Activated T-cell treated with anti-CD3 and anti-CD28 coated beads, Interleukin-2, amount 50 U/mL, for 72 hours (primary cell): ENCODE measurements at regions not wholly inside any gene's neighbourhood (a gene's known extent, or its start where the extent isn't known, plus 50 kb on each side); places are given as distances from the start of the nearest gene placed in this dataset.

ENCODE experiments used
- ATAC-seq, 2 donors: fragments of 150-1000 bp; cut with Tn5 transposase; replicated peaks in 1 of 2; 2 replicates each; pipeline ENCODE4 v1.10.0; 2021; ENCODE audit warnings: moderate library complexity in 2 of 2, mild to moderate bottlenecking in 1 of 2
- DNase-seq, 2 donors: peaks; one replicate each; pipeline ENCODE4 v3.0.0; 2021 to 2022; ENCODE audit warnings: mixed read lengths in 1 of 2
- H3K27ac Mint-ChIP-seq: one replicate; pipeline ENCODE4 v1.8.0; 2022; ENCODE audit warnings: mild to moderate bottlenecking, moderate library complexity, mixed read lengths
- H3K27me3 Mint-ChIP-seq: one replicate; pipeline ENCODE4 v1.8.0; 2022; ENCODE audit warnings: low read depth, mixed read lengths
- H3K36me3 Mint-ChIP-seq, 2 donors: one replicate each; pipeline ENCODE4 v1.8.0; 2022; ENCODE audit warnings: mixed read lengths in 2 of 2, mild to moderate bottlenecking in 1 of 2; ENCODE audit not compliant: insufficient read depth in 2 of 2
- H3K4me1 Mint-ChIP-seq: one replicate; pipeline ENCODE4 v1.8.0; 2022; ENCODE audit warnings: low read depth, mixed read lengths
- H3K4me3 Mint-ChIP-seq, 2 donors: one replicate each; pipeline ENCODE4 v1.8.0; 2022; ENCODE audit warnings: mild to moderate bottlenecking in 2 of 2, mixed read lengths in 2 of 2, moderate library complexity in 2 of 2
- H3K9me3 Mint-ChIP-seq, 2 donors: one replicate each; pipeline ENCODE4 v1.8.0; 2022; ENCODE audit warnings: mixed read lengths in 2 of 2

- Mint-ChIP-seq H3K36me3 (no peaks in the 10 kb centered on the region), H3K4me1 (no peaks in the 10 kb centered on the region), H3K9me3 (no peaks in the 10 kb centered on the region), H3K27ac (no peak overlapping the region), H3K27me3 (peaks cover 14% of the 10 kb centered on the region), H3K4me3 (no peak overlapping the region)
- ATAC-seq (no peak), DNase-seq (no peak)
Measured at GRCh38 chr5:74478328-74478727, 162.2 kb downstream of the ENC1 start.

GRCh38 chr5:74477761-74478160, 162.8 kb downstream of the ENC1 start:
- peaks cover 14% of the 10 kb centered on the region for H3K27me3 Mint-ChIP-seq
- H3K4me3 Mint-ChIP-seq: no peak overlapping the region
- no peak overlapping the region for H3K27ac Mint-ChIP-seq
- DNase-seq: no peak
- H3K9me3 Mint-ChIP-seq: no peaks in the 10 kb centered on the region
- H3K36me3 Mint-ChIP-seq: no peaks in the 10 kb centered on the region
- no peak for ATAC-seq
- no peaks in the 10 kb centered on the region for H3K4me1 Mint-ChIP-seq

- no peak for DNase-seq
- Mint-ChIP-seq H3K27ac (no peak overlapping the region), H3K9me3 (no peaks in the 10 kb centered on the region), H3K27me3 (peaks cover 14% of the 10 kb centered on the region), H3K36me3 (no peaks in the 10 kb centered on the region), H3K4me3 (no peak overlapping the region), H3K4me1 (no peaks in the 10 kb centered on the region)
- ATAC-seq: no peak
Measured at GRCh38 chr5:74476819-74477453, 163.6 kb downstream of the ENC1 start.

GRCh38 chr5:74476046-74476818, 164.3 kb downstream of the ENC1 start:
- no peaks in the 10 kb centered on the region for H3K36me3 Mint-ChIP-seq
- H3K4me1 Mint-ChIP-seq: no peaks in the 10 kb centered on the region
- DNase-seq (no peak), ATAC-seq (peak in 1 of 2 donors; percentile 17)
- H3K27ac Mint-ChIP-seq: no peak overlapping the region
- H3K27me3 Mint-ChIP-seq: peaks cover 14% of the 10 kb centered on the region
- H3K9me3 Mint-ChIP-seq: no peaks in the 10 kb centered on the region
- no peak overlapping the region for H3K4me3 Mint-ChIP-seq

GRCh38 chr5:74471875-74472274, 168.7 kb downstream of the ENC1 start:
- Mint-ChIP-seq H3K9me3 (no peaks in the 10 kb centered on the region), H3K27me3 (peaks cover 18% of the 10 kb centered on the region), H3K4me3 (no peak overlapping the region), H3K27ac (no peak overlapping the region), H3K36me3 (no peaks in the 10 kb centered on the region), H3K4me1 (no peaks in the 10 kb centered on the region)
- ATAC-seq (peak in 1 of 2 donors; percentile 59), DNase-seq (peak in 1 of 2 donors; percentile 3)

- H3K9me3 Mint-ChIP-seq: no peaks in the 10 kb centered on the region
- no peak overlapping the region for H3K4me3 Mint-ChIP-seq
- H3K27me3 Mint-ChIP-seq: peaks cover 12% of the 10 kb centered on the region
- no peaks in the 10 kb centered on the region for H3K36me3 Mint-ChIP-seq
- H3K27ac Mint-ChIP-seq: no peak overlapping the region
- ATAC-seq: no peak
- no peak for DNase-seq
- no peaks in the 10 kb centered on the region for H3K4me1 Mint-ChIP-seq
Measured at GRCh38 chr5:74469234-74469994, 171.1 kb downstream of the ENC1 start.

GRCh38 chr5:74468421-74468820, 172.1 kb downstream of the ENC1 start:
- ATAC-seq: no peak
- H3K9me3 Mint-ChIP-seq: no peaks in the 10 kb centered on the region

GRCh38 chr5:74465724-74466123, 174.8 kb downstream of the ENC1 start:
- no peaks in the 10 kb centered on the region for H3K9me3 Mint-ChIP-seq

More at GRCh38 chr5:74468421-74468820, 172.1 kb downstream of the ENC1 start:
- Mint-ChIP-seq H3K27ac (no peak overlapping the region), H3K4me3 (no peak overlapping the region), H3K27me3 (peaks cover 12% of the 10 kb centered on the region), H3K36me3 (no peaks in the 10 kb centered on the region), H3K4me1 (no peaks in the 10 kb centered on the region)
- no peak for DNase-seq

GRCh38 chr5:74464512-74465209, 175.9 kb downstream of the ENC1 start:
- no peaks in the 10 kb centered on the region for H3K36me3 Mint-ChIP-seq

More at GRCh38 chr5:74465724-74466123, 174.8 kb downstream of the ENC1 start:
- Mint-ChIP-seq H3K4me1 (no peaks in the 10 kb centered on the region), H3K27me3 (peaks cover 29% of the 10 kb centered on the region), H3K27ac (no peak overlapping the region), H3K36me3 (no peaks in the 10 kb centered on the region), H3K4me3 (no peak overlapping the region)
- no peak for ATAC-seq
- no peak for DNase-seq

GRCh38 chr5:74462356-74462755, 178.2 kb downstream of the ENC1 start:
- Mint-ChIP-seq H3K36me3 (no peaks in the 10 kb centered on the region), H3K27ac (no peak overlapping the region), H3K4me3 (no peak overlapping the region), H3K4me1 (no peaks in the 10 kb centered on the region), H3K27me3 (peaks cover 32% of the 10 kb centered on the region), H3K9me3 (no peaks in the 10 kb centered on the region)
- no peak for ATAC-seq
- no peak for DNase-seq

More at GRCh38 chr5:74464512-74465209, 175.9 kb downstream of the ENC1 start:
- no peak for ATAC-seq
- Mint-ChIP-seq H3K27me3 (peaks cover 25% of the 10 kb centered on the region), H3K4me3 (no peak overlapping the region), H3K4me1 (no peaks in the 10 kb centered on the region), H3K9me3 (no peaks in the 10 kb centered on the region), H3K27ac (no peak overlapping the region)
- DNase-seq: no peak

- no peaks in the 10 kb centered on the region for H3K36me3 Mint-ChIP-seq
- no peaks in the 10 kb centered on the region for H3K9me3 Mint-ChIP-seq
- ATAC-seq (no peak), DNase-seq (no peak)
- no peak overlapping the region for H3K4me3 Mint-ChIP-seq
- no peaks in the 10 kb centered on the region for H3K4me1 Mint-ChIP-seq
- H3K27ac Mint-ChIP-seq: peak overlapping the region; percentile 25
- peaks cover 32% of the 10 kb centered on the region for H3K27me3 Mint-ChIP-seq
Measured at GRCh38 chr5:74461251-74461650, 179.3 kb downstream of the ENC1 start.

GRCh38 chr5:74460694-74461093, 179.8 kb downstream of the ENC1 start:
- no peak overlapping the region for H3K27ac Mint-ChIP-seq
- H3K27me3 Mint-ChIP-seq: peaks cover 32% of the 10 kb centered on the region
- H3K36me3 Mint-ChIP-seq: no peaks in the 10 kb centered on the region
- no peaks in the 10 kb centered on the region for H3K4me1 Mint-ChIP-seq
- no peak for ATAC-seq
- H3K9me3 Mint-ChIP-seq: no peaks in the 10 kb centered on the region
- no peak overlapping the region for H3K4me3 Mint-ChIP-seq
- DNase-seq: no peak

GRCh38 chr5:74459984-74460383, 180.5 kb downstream of the ENC1 start:
- Mint-ChIP-seq H3K27me3 (peaks cover 32% of the 10 kb centered on the region), H3K4me3 (no peak overlapping the region), H3K9me3 (no peaks in the 10 kb centered on the region), H3K36me3 (no peaks in the 10 kb centered on the region), H3K27ac (no peak overlapping the region), H3K4me1 (no peaks in the 10 kb centered on the region)
- ATAC-seq: no peak
- DNase-seq: no peak
